Spleen (tissue), 11 donors: ENCODE measurements at regions not wholly inside any gene's neighbourhood (a gene's known extent, or its start where the extent isn't known, plus 50 kb on each side); places are given as distances from the start of the nearest gene placed in this dataset.

ENCODE experiments used
- DNase-seq: peaks from one replicate; pipeline ENCODE4 v3.0.0-alpha.2; 2020
- H3K27ac ChIP-seq, 8 donors: fragments of 200-600 bp; sonication (generic) in 7 of 8; 1 replicate in 4 of 8; 2 replicates in 4 of 8; pipeline versions ENCODE4 v1.5.0 to v1.8.0; 2016 to 2021; ENCODE audit warnings: inconsistent platforms in 4 of 8, mild to moderate bottlenecking in 4 of 8, moderate library complexity in 1 of 8
- H3K27me3 ChIP-seq, 7 donors: fragments of 200-600 bp; sonication (generic) in 6 of 7; replicated peaks in 1 of 7; 1 replicate in 4 of 7; 2 replicates in 3 of 7; pipeline versions ENCODE4 v1.5.0 to v1.8.0; 2016 to 2021; ENCODE audit warnings: inconsistent platforms in 3 of 7, mild to moderate bottlenecking in 1 of 7
- H3K36me3 ChIP-seq, 6 donors: fragments of 200-600 bp; sonication (generic) in 5 of 6; 1 replicate in 4 of 6; 2 replicates in 2 of 6; pipeline versions ENCODE4 v1.5.0 to v1.8.0; 2016 to 2021; ENCODE audit warnings: inconsistent platforms in 2 of 6
- H3K4me1 ChIP-seq, 6 donors: fragments of 200-600 bp; sonication (generic) in 5 of 6; 1 replicate in 3 of 6; 2 replicates in 3 of 6; pipeline versions ENCODE4 v1.5.0 to v1.8.0; 2016 to 2021; ENCODE audit warnings: inconsistent platforms in 3 of 6
- H3K4me3 ChIP-seq, 8 donors: fragments of 200-600 bp; sonication (generic) in 7 of 8; 1 replicate in 4 of 8; 2 replicates in 4 of 8; pipeline versions ENCODE4 v1.5.0 to v1.8.0; 2016 to 2021; ENCODE audit warnings: inconsistent platforms in 4 of 8, mild to moderate bottlenecking in 4 of 8, moderate library complexity in 2 of 8
- H3K9me3 ChIP-seq, 8 donors: fragments of 200-600 bp; sonication (generic) in 7 of 8; 1 replicate in 4 of 8; 2 replicates in 4 of 8; pipeline versions ENCODE4 v1.5.0 to v1.8.0; 2016 to 2021; ENCODE audit warnings: inconsistent platforms in 4 of 8
- POLR2A ChIP-seq, 3 donors: fragments of 450-650 bp; IDR thresholded peaks; one replicate each; pipeline ENCODE4 v1.5.1; 2017; ENCODE audit warnings: antibody characterized with exemption in 3 of 3, mild to moderate bottlenecking in 1 of 3
- POLR2AphosphoS5 ChIP-seq, 3 donors: sonication (generic); formaldehyde crosslinking; IDR thresholded peaks; one replicate each; pipeline ENCODE4 v1.5.1; 2017; ENCODE audit warnings: antibody characterized with exemption in 3 of 3
- WGBS, 5 donors: extraction: QIAGEN DNeasy Blood & Tissue Kit in 3 of 5; methylation state at CpG; one replicate each; pipeline versions ENCODE4 v1.1.5 to v1.1.7; 2013 to 2018; 5-methylcytosine and 5-hydroxymethylcytosine counted together
- intact Hi-C: fragments of 100-400 bp; cut with DNase I; formaldehyde crosslinking; loops from one replicate; pipeline ENCODE4 v1.15.0; 2023; ENCODE audit warnings: low total_unique reads
- TF ChIP-seq, protein P1 (sequence below), 11 experiments: fragments of 200-600 bp in 7 of 11; fragments of 450-650 bp in 4 of 11; sonication (generic) in 4 of 11; IDR thresholded peaks in 8 of 11; conservative IDR thresholded peaks in 3 of 11; 1 replicate in 7 of 11; 2 replicates in 4 of 11; pipeline versions ENCODE4 v1.4.0 to v1.8.0; 2016 to 2021; ENCODE audit warnings: antibody characterized with exemption in 11 of 11, inconsistent platforms in 4 of 11, mild to moderate bottlenecking in 1 of 11
- donor health status: healthy with polysubstance abuse.
- donor health status: DM: no; HTN: no; CAD: no; lungs with moderate emphysema.
- donor health status: DM: no; HTN: no; CAD: no.
- donor health status: Bipolar disorder and iron deficiency.
- donor health status: healthy.
- donor health status: DM: no; HTN: no; CAD: no.
- donor health status: DM: yes; HTN: yes; CAD: no.

DNA sequence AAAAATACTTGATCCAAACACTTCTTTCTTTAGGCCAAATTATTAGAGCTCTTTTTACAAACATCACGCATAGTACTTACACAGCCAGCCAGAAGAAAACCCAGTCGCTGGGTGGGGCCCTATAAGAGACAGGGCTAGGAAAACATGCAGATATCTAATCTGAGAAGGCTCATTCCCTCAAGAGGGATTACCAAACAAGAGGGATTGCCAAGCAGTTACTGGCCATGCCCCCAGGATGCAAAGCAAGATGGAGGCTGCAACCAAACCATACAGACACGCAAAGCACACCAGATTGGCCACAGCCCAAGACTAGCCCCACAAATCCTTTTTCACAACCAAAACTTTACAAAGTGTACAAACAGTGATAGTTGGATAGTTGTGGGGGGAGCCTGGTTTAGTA lies 1235.4 kb upstream of the GJE1 start:
- H3K27me3 ChIP-seq = no peaks in the 10 kb centered on the region
- no peaks in the 10 kb centered on the region for H3K4me1 ChIP-seq
- peak overlapping the region in 1 of 8 donors; percentile 2 for H3K27ac ChIP-seq
- H3K36me3 ChIP-seq = no peaks in the 10 kb centered on the region
- H3K4me3 ChIP-seq = peak overlapping the region in 1 of 8 donors; percentile 22
- no peak for TF ChIP-seq POLR2AphosphoS5 (IDR thresholded peaks at IDR 0.05)
- TF ChIP-seq POLR2A (IDR thresholded peaks at IDR 0.05) = no peak
- TF ChIP-seq, protein P1, sequence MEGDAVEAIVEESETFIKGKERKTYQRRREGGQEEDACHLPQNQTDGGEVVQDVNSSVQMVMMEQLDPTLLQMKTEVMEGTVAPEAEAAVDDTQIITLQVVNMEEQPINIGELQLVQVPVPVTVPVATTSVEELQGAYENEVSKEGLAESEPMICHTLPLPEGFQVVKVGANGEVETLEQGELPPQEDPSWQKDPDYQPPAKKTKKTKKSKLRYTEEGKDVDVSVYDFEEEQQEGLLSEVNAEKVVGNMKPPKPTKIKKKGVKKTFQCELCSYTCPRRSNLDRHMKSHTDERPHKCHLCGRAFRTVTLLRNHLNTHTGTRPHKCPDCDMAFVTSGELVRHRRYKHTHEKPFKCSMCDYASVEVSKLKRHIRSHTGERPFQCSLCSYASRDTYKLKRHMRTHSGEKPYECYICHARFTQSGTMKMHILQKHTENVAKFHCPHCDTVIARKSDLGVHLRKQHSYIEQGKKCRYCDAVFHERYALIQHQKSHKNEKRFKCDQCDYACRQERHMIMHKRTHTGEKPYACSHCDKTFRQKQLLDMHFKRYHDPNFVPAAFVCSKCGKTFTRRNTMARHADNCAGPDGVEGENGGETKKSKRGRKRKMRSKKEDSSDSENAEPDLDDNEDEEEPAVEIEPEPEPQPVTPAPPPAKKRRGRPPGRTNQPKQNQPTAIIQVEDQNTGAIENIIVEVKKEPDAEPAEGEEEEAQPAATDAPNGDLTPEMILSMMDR (IDR thresholded peaks at IDR 0.05 in 8 of 11, conservative IDR thresholded peaks at IDR 0.05 in 3 of 11) = no peak
- H3K9me3 ChIP-seq = peaks cover 0 to 33% (median 20%) of the 10 kb centered on the region in 8 donors
- WGBS, 5 donors = 73 to 93% (median 82%) methylated on average over 3 of the region's 3 CpGs
- intact Hi-C loops = no loop called here
- DNase-seq = no peak

DNA sequence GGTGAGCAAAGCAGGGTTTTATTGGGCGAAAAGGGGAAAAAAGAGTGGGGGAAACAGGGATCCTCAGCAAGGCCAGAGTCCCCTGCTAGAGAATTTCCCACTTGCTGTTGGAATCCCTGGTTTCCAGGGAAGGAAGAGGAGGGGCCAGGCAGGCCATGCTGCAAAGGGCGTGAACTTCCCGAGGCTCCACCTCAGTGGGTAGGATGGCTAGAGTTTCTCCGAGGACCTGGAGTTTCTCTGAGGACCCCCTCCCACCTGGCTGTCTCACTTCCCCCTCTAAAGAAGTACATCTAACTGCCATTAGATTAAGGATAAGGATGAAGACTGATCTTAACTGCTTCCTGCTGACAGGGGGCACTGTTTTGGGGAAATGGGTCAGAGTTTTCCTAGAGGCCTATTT lies 1239.3 kb upstream of the GJE1 start:
- Histone ChIP-seq H3K4me1 (no peaks in the 10 kb centered on the region), H3K36me3 (no peaks in the 10 kb centered on the region), H3K27ac (no peak overlapping the region), H3K9me3 (peaks cover 0 to 23% (median 10%) of the 10 kb centered on the region in 8 donors), H3K27me3 (no peaks in the 10 kb centered on the region), H3K4me3 (no peak overlapping the region)
- 63 to 81% (median 72%) methylated on average over 4 of the region's 4 CpGs for WGBS, 5 donors
- intact Hi-C loops = no loop called here
- DNase-seq = no peak
- TF ChIP-seq POLR2A (IDR thresholded peaks at IDR 0.05) = no peak
- TF ChIP-seq, protein P1 (IDR thresholded peaks at IDR 0.05 in 8 of 11, conservative IDR thresholded peaks at IDR 0.05 in 3 of 11) = no peak
- no peak for TF ChIP-seq POLR2AphosphoS5 (IDR thresholded peaks at IDR 0.05)

DNA sequence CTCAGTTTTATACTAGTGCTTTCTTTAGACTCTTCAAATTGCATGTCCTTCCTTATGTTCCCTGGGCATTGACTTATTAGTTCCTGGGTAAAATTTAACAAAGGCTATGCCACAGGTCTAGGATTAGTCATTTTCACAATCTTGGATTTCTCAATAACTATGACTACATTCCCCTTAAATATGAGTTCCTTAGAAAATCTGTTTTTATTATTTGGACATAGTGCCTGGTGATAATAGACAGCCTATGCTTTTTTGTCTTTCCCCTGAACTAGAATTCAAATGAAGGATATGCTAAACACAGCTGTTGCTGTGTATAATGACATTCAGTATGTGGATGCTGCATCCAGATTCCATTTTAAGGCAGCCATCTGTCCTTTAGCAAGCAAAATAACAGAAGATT lies 1252.8 kb upstream of the GJE1 start:
- Histone ChIP-seq H3K4me1 (no peaks in the 10 kb centered on the region), H3K27me3 (no peaks in the 10 kb centered on the region), H3K27ac (no peak overlapping the region), H3K4me3 (no peak overlapping the region), H3K36me3 (no peaks in the 10 kb centered on the region), H3K9me3 (no peaks in the 10 kb centered on the region)
- intact Hi-C loops = no loop called here
- no peak for DNase-seq
- TF ChIP-seq POLR2A (IDR thresholded peaks at IDR 0.05) (no peak), POLR2AphosphoS5 (IDR thresholded peaks at IDR 0.05) (no peak)
- TF ChIP-seq, protein P1 (IDR thresholded peaks at IDR 0.05 in 8 of 11, conservative IDR thresholded peaks at IDR 0.05 in 3 of 11) = no peak

DNA sequence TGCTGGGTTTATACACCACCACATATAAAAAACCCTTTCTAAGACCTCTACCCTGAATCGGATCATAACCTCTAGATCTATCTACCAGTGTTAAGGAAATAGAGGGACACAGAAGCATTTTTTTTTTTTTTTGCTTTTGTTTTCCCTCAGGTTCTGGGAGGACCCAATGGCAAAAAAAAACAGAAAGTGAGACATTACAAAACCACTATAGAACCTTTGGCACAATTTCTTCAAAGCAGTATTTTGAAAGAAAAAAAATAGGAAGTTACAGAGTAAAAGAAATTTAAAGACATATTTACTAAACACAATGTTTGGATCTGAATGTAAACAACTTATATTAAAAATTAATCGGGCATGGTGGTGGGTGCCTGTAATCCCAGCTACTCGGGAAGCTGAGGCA lies 1258.7 kb upstream of the GJE1 start:
- H3K27me3 ChIP-seq = no peaks in the 10 kb centered on the region
- TF ChIP-seq POLR2AphosphoS5 (IDR thresholded peaks at IDR 0.05) (no peak), POLR2A (IDR thresholded peaks at IDR 0.05) (no peak)
- TF ChIP-seq, protein P1 (IDR thresholded peaks at IDR 0.05 in 8 of 11, conservative IDR thresholded peaks at IDR 0.05 in 3 of 11) = no peak
- 88 to 96% (median 91%) methylated on average over 3 of the region's 3 CpGs for WGBS, 5 donors
- no peak overlapping the region for H3K27ac ChIP-seq
- no peaks in the 10 kb centered on the region for H3K9me3 ChIP-seq
- no peaks in the 10 kb centered on the region for H3K36me3 ChIP-seq
- DNase-seq = no peak
- intact Hi-C loops = no loop called here
- H3K4me1 ChIP-seq = no peaks in the 10 kb centered on the region
- no peak overlapping the region for H3K4me3 ChIP-seq
